Gastroesophageal sphincter (tissue), 3 donors: ENCODE measurements at regions not wholly inside any gene's neighbourhood (a gene's known extent, or its start where the extent isn't known, plus 50 kb on each side); places are given as distances from the start of the nearest gene placed in this dataset.

Source experiments
- CTCF ChIP-seq, 4 experiments: fragments of 200-600 bp in 2 of 4; fragments of 450-650 bp in 2 of 4; sonication (generic) in 1 of 4; IDR thresholded peaks; one replicate each; pipeline ENCODE4 v1.5.1; 2017 to 2019; ENCODE audit warnings: antibody characterized with exemption in 4 of 4, mild to moderate bottlenecking in 2 of 4, moderate library complexity in 2 of 4
- POLR2A ChIP-seq, 2 donors: fragments of 450-650 bp; IDR thresholded peaks; one replicate each; pipeline ENCODE4 v1.6.1; 2017; ENCODE audit warnings: antibody characterized with exemption in 2 of 2, mild to moderate bottlenecking in 2 of 2, moderate library complexity in 1 of 2
- POLR2AphosphoS5 ChIP-seq: sonication (generic); formaldehyde crosslinking; IDR thresholded peaks from one replicate; pipeline ENCODE4 v1.6.1; 2017; ENCODE audit warnings: antibody characterized with exemption

- TF ChIP-seq CTCF (IDR thresholded peaks at IDR 0.05) (no peak), POLR2A (IDR thresholded peaks at IDR 0.05) (no peak), POLR2AphosphoS5 (no peak)
Observed at GRCh38 chrX:106300239-106300638, 132.1 kb downstream of the PWWP3B start.
